ENCODE measurements at regions not wholly inside any gene's neighbourhood (a gene's known extent, or its start where the extent isn't known, plus 50 kb on each side); places are given as distances from the start of the nearest gene placed in this dataset.
"Not testable (repeated sequence)": the region's sequence is repeated elsewhere in the genome, so short reads cannot be mapped to it uniquely, and the experiment has no call there.

- TF ChIP-seq CTCF (IDR thresholded peaks at IDR 0.05; ENCODE audit: insufficient read depth, low read depth, low read length); EZH2 (IDR thresholded peaks at IDR 0.05; ENCODE audit: insufficient read depth, low read length): not testable (repeated sequence)
Measured at GRCh38 chr4:123657606-123658005, 261.0 kb downstream of the SPRY1 start.
